Hepatocyte (in vitro differentiated cells): ENCODE measurements at regions not wholly inside any gene's neighbourhood (a gene's known extent, or its start where the extent isn't known, plus 50 kb on each side); places are given as distances from the start of the nearest gene placed in this dataset.

Experiments
- EZH2 ChIP-seq: fragments of 200-600 bp; sonication (generic); IDR thresholded peaks from 2 replicates; pipeline ENCODE4 v1.6.1; 2016; ENCODE audit warnings: antibody characterized with exemption, mild to moderate bottlenecking, borderline replicate concordance
- TF ChIP-seq, protein P1 (sequence below): fragments of 200-600 bp; sonication (generic); IDR thresholded peaks from 2 replicates; pipeline ENCODE4 v1.5.1; 2016; ENCODE audit warnings: antibody characterized with exemption, mild to moderate bottlenecking; ENCODE audit not compliant: poor library complexity

DNA sequence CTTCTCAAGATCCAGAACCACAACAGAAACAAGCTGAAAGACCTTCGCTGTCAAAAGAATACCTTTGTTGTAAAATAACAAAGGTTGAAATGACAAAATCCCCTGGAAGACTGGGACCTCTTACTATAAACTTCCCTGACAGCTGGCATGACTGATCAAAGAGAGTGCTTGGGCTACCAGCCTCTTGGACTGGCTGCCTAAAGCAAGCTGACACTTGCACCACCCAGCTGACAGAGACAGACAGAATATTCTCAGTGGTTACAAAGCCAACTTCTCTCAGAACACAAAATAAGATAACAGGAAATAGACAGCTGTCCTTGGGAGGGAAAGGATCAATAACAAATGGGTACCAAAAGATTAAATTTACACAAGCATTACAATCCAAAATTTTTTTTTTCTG is 241.7 kb upstream of the SPOCK3 start:
- TF ChIP-seq, protein P1, sequence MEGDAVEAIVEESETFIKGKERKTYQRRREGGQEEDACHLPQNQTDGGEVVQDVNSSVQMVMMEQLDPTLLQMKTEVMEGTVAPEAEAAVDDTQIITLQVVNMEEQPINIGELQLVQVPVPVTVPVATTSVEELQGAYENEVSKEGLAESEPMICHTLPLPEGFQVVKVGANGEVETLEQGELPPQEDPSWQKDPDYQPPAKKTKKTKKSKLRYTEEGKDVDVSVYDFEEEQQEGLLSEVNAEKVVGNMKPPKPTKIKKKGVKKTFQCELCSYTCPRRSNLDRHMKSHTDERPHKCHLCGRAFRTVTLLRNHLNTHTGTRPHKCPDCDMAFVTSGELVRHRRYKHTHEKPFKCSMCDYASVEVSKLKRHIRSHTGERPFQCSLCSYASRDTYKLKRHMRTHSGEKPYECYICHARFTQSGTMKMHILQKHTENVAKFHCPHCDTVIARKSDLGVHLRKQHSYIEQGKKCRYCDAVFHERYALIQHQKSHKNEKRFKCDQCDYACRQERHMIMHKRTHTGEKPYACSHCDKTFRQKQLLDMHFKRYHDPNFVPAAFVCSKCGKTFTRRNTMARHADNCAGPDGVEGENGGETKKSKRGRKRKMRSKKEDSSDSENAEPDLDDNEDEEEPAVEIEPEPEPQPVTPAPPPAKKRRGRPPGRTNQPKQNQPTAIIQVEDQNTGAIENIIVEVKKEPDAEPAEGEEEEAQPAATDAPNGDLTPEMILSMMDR, result no peak
- TF ChIP-seq EZH2, result no peak
